MCF 10A (cell line): ENCODE measurements at regions not wholly inside any gene's neighbourhood (a gene's known extent, or its start where the extent isn't known, plus 50 kb on each side); places are given as distances from the start of the nearest gene placed in this dataset.
"Not testable (repeated sequence)": the region's sequence is repeated elsewhere in the genome, so short reads cannot be mapped to it uniquely, and the experiment has no call there.

Experiments
- BruUV-seq: library from RNA; stranded (reverse); fragments of 400-500 nt; replicated peaks from 2 replicates; lab custom pipeline; 2021; lab: Mats Ljungman, UMichigan
- CTCF ChIA-PET: fragments of 300-600 bp; sonication (Branson Sonifier 250); formaldehyde crosslinking; extraction: SDS; loops from one replicate; lab custom pipeline; 2021; ENCODE audit warnings: antibody characterized with exemption, inconsistent platforms; lab: Yijun Ruan, JAX
- POLR2A ChIA-PET: fragments of 300-600, 350-650 bp; sonication (Branson Sonifier 250); formaldehyde crosslinking; extraction: SDS; loops from one replicate; lab custom pipeline; 2020; ENCODE audit warnings: antibody characterized with exemption, inconsistent platforms; lab: Yijun Ruan, JAX
- DNase-seq: peaks from one replicate; pipeline ENCODE4 v3.0.0-alpha.2; 2018; ENCODE audit not compliant: unreplicated experiment
- H3K27ac Mint-ChIP-seq: one replicate; pipeline ENCODE4 v1.8.0; 2022; ENCODE audit warnings: mild to moderate bottlenecking, low read depth, mixed read lengths; ENCODE audit not compliant: unreplicated experiment
- H3K27me3 Mint-ChIP-seq: one replicate; pipeline ENCODE4 v1.8.0; 2022; ENCODE audit warnings: mixed read lengths; ENCODE audit not compliant: insufficient read depth, unreplicated experiment
- H3K36me3 Mint-ChIP-seq: one replicate; pipeline ENCODE4 v1.8.0; 2022; ENCODE audit warnings: mild to moderate bottlenecking, moderate library complexity, mixed read lengths; ENCODE audit not compliant: insufficient read depth, unreplicated experiment
- H3K4me1 Mint-ChIP-seq: one replicate; pipeline ENCODE4 v1.8.0; 2022; ENCODE audit warnings: mixed read lengths; ENCODE audit not compliant: insufficient read depth, unreplicated experiment
- H3K4me3 Mint-ChIP-seq: one replicate; pipeline ENCODE4 v1.8.0; 2022; ENCODE audit warnings: mild to moderate bottlenecking, moderate library complexity, mixed read lengths; ENCODE audit not compliant: unreplicated experiment
- H3K9me3 Mint-ChIP-seq: one replicate; pipeline ENCODE4 v1.8.0; 2022; ENCODE audit warnings: mixed read lengths; ENCODE audit not compliant: unreplicated experiment
- intact Hi-C: fragments of 100-400 bp; cut with micrococcal nuclease; formaldehyde crosslinking; loops from 2 replicates; pipeline ENCODE4 v1.14.1; 2022

GRCh38 chr16:32915346-32915745 lies 239.4 kb upstream of the TP53TG3 start:
- CTCF ChIA-PET, H3K27me3 Mint-ChIP-seq, intact Hi-C loops, H3K36me3 Mint-ChIP-seq, H3K4me1 Mint-ChIP-seq, BruUV-seq, DNase-seq, H3K4me3 Mint-ChIP-seq, POLR2A ChIA-PET: not testable (repeated sequence)
- Mint-ChIP-seq H3K27ac (peak overlapping the region; percentile 54), H3K9me3 (peaks cover 13% of the 10 kb centered on the region)

GRCh38 chr16:32897782-32898181 lies 221.8 kb upstream of the TP53TG3 start:
- POLR2A ChIA-PET, DNase-seq, CTCF ChIA-PET, H3K9me3 Mint-ChIP-seq, H3K4me1 Mint-ChIP-seq, intact Hi-C loops, H3K4me3 Mint-ChIP-seq, H3K27me3 Mint-ChIP-seq, H3K36me3 Mint-ChIP-seq, H3K27ac Mint-ChIP-seq, BruUV-seq: not testable (repeated sequence)

- H3K9me3 Mint-ChIP-seq, H3K4me1 Mint-ChIP-seq, POLR2A ChIA-PET, BruUV-seq, H3K27ac Mint-ChIP-seq, CTCF ChIA-PET, DNase-seq, H3K27me3 Mint-ChIP-seq, H3K36me3 Mint-ChIP-seq, intact Hi-C loops, H3K4me3 Mint-ChIP-seq: not testable (repeated sequence)
Measured at GRCh38 chr16:32885392-32885791, 209.4 kb upstream of the TP53TG3 start.

- DNase-seq, BruUV-seq, H3K4me3 Mint-ChIP-seq, H3K9me3 Mint-ChIP-seq, H3K36me3 Mint-ChIP-seq, H3K4me1 Mint-ChIP-seq, intact Hi-C loops, H3K27ac Mint-ChIP-seq, H3K27me3 Mint-ChIP-seq, CTCF ChIA-PET, POLR2A ChIA-PET: not testable (repeated sequence)
Measured at GRCh38 chr16:32884556-32884955, 208.6 kb upstream of the TP53TG3 start.

- H3K36me3 Mint-ChIP-seq, BruUV-seq: not testable (repeated sequence)
Measured at GRCh38 chr16:32882328-32882857, 206.4 kb upstream of the TP53TG3 start.

GRCh38 chr16:32881631-32882030 lies 205.7 kb upstream of the TP53TG3 start:
- POLR2A ChIA-PET, H3K4me1 Mint-ChIP-seq, intact Hi-C loops, DNase-seq, H3K36me3 Mint-ChIP-seq, H3K4me3 Mint-ChIP-seq, H3K27me3 Mint-ChIP-seq, H3K9me3 Mint-ChIP-seq, CTCF ChIA-PET, BruUV-seq, H3K27ac Mint-ChIP-seq: not testable (repeated sequence)

More at GRCh38 chr16:32882328-32882857, 206.4 kb upstream of the TP53TG3 start:
- H3K4me3 Mint-ChIP-seq, H3K9me3 Mint-ChIP-seq, H3K27ac Mint-ChIP-seq, POLR2A ChIA-PET, H3K4me1 Mint-ChIP-seq, intact Hi-C loops, CTCF ChIA-PET, DNase-seq, H3K27me3 Mint-ChIP-seq: not testable (repeated sequence)

GRCh38 chr16:32880009-32880408 lies 204.0 kb upstream of the TP53TG3 start:
- H3K4me1 Mint-ChIP-seq, H3K27me3 Mint-ChIP-seq, DNase-seq, H3K27ac Mint-ChIP-seq, H3K36me3 Mint-ChIP-seq, BruUV-seq, H3K9me3 Mint-ChIP-seq, CTCF ChIA-PET, intact Hi-C loops, POLR2A ChIA-PET, H3K4me3 Mint-ChIP-seq: not testable (repeated sequence)

- H3K27ac Mint-ChIP-seq = not testable (repeated sequence)
Measured at GRCh38 chr16:32876718-32877117, 200.8 kb upstream of the TP53TG3 start.

GRCh38 chr16:32873783-32874182 lies 197.8 kb upstream of the TP53TG3 start:
- intact Hi-C loops, H3K9me3 Mint-ChIP-seq, H3K36me3 Mint-ChIP-seq, DNase-seq, POLR2A ChIA-PET, H3K4me1 Mint-ChIP-seq, H3K4me3 Mint-ChIP-seq, BruUV-seq, CTCF ChIA-PET, H3K27ac Mint-ChIP-seq, H3K27me3 Mint-ChIP-seq: not testable (repeated sequence)

More at GRCh38 chr16:32876718-32877117, 200.8 kb upstream of the TP53TG3 start:
- CTCF ChIA-PET, H3K27me3 Mint-ChIP-seq, POLR2A ChIA-PET, BruUV-seq, H3K36me3 Mint-ChIP-seq, intact Hi-C loops, H3K9me3 Mint-ChIP-seq, H3K4me1 Mint-ChIP-seq, DNase-seq, H3K4me3 Mint-ChIP-seq: not testable (repeated sequence)
